Right ventricle myocardium inferior (tissue), 1 donor: ENCODE measurements at regions not wholly inside any gene's neighbourhood (a gene's known extent, or its start where the extent isn't known, plus 50 kb on each side); places are given as distances from the start of the nearest gene placed in this dataset.
"Not testable (repeated sequence)": the region's sequence is repeated elsewhere in the genome, so short reads cannot be mapped to it uniquely, and the experiment has no call there.

Source experiments
- ATAC-seq: fragments of 200-7000 bp; cut with Tn5 transposase; one replicate; pipeline ENCODE4 v1.9.1; 2020; ENCODE audit warnings: mild to moderate bottlenecking, moderate library complexity
- DNase-seq: peaks from one replicate; pipeline ENCODE4 v3.0.0; 2021; ENCODE audit errors: missing footprints
- intact Hi-C: fragments of 100-400 bp; cut with DNase I; formaldehyde crosslinking; loops from one replicate; pipeline ENCODE4 v1.11.0; 2022
- donor health status: DM: no; HTN: yes; CAD: no; lungs with severe emphysema.

GRCh38 chr2:117273009-117273671 lies 541.4 kb upstream of the DDX18 start:
- intact Hi-C loops = no loop called here
- DNase-seq = no peak
- ATAC-seq = no peak

DNA sequence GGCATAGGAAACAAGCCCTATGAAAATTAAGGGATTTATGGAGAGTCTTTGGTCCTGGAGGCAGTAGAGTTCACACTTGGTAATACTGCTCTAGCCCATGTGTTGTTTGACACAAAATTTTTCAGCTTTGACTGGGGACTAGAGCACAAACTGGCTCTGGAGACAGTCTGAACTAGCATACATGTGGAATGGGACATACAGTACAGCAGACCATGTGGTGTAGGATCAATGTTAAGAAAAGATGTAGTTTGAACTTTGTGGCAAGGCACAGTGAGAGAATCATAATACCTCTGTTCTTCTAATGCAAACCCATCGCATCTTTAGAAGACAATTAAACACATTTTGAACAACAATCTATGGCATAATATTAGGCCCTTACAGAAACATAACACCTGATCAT lies 521.5 kb upstream of the DDX18 start:
- intact Hi-C loops = no loop called here
- ATAC-seq (no peak), DNase-seq (no peak)

DNA sequence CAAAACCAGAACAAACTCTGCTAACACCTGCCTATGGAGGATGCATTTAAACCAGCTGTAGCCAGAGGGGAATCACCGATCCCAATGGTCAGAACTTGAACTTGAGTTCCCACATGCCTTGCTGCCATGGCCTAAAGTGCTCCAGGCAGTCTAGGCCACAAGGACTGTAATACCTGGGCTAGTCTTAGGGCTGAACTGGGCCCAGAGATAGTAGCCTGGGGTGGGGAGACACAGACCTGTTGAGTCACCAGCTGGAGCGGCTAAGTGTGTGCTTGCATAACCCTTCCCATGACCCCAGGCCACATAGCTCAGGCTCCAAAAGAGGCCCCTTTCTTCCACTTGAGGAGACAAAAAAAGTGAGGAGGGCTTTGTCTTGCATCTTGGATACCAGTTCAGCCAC lies 515.0 kb upstream of the DDX18 start:
- DNase-seq = no peak
- no peak for ATAC-seq
- intact Hi-C loops = no loop called here

- no peak for ATAC-seq
- no peak for DNase-seq
- intact Hi-C loops = no loop called here
These were observed 505.4 kb upstream of the DDX18 start for GRCh38 chr2:117308861-117309770.

DNA sequence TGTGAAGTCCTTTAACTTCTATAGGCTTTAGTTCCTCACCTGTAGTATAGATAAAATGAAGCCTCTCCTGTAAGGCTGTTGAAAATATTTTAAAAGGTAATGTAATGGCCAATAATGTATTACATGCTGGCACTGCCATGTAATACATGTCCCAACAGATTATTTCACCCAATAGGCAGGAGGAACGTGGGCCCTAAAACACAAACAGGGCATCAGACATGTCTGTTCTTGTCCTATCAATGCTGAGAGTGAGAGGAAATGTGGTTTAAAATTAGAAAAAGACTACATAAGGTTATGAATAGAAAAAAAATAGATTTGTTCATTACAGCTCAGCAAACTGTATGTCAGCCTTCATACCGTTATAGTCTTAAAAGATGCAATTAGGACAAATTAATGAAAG lies 492.7 kb upstream of the DDX18 start:
- intact Hi-C loops = no loop called here
- ATAC-seq (no peak), DNase-seq (no peak)

GRCh38 chr2:117323331-117323730 lies 491.2 kb upstream of the DDX18 start:
- DNase-seq (no peak), ATAC-seq (no peak)
- intact Hi-C loops = no loop called here

GRCh38 chr2:117330641-117331040 lies 483.9 kb upstream of the DDX18 start:
- ATAC-seq = no peak
- intact Hi-C loops = no loop called here
- no peak for DNase-seq

- intact Hi-C loops = no loop called here
- ATAC-seq = no peak
- no peak for DNase-seq
These were observed 478.5 kb upstream of the DDX18 start for GRCh38 chr2:117335967-117336366.

DNA sequence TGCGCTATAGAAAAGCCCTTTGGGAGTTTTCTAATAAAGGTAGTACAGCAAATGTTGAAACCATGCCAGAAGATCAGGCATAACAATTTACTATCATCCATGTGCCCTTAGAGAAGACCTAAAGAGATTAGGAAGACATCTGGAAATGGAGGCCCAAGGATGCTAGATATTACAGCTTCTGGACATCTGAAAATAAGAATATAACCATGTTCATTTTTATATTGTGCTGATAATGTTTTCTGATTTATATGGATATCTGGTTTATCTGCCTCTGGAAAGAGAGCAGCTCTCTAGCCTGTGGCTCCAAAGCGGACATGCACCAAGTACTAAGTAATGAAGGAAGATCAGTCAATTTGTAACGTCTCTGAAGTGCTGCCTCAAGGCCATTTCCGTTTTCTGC lies 478.0 kb upstream of the DDX18 start:
- ATAC-seq (no peak), DNase-seq (no peak)

DNA sequence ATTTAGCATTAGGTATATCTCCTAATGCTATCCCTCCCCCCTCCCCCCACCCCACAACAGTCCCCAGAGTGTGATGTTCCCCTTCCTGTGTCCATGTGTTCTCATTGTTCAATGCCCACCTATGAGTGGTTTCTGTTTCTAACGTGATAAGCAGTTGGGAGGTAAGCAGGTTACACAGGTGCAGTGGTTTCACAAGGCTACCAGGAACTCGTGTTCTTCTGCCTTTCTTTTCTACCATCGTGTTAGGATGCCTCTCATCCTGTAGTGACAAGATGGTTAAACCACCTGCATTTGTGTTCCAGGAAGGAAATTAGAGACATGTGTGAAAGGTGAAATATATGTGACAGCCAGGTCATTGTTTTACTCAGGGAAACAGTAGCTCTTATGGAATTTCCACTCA lies 476.5 kb upstream of the DDX18 start:
- intact Hi-C loops, ATAC-seq: not testable (repeated sequence)

More for the DNA sequence above, 478.0 kb upstream of the DDX18 start:
- intact Hi-C loops = no loop called here

GRCh38 chr2:117339980-117340379 lies 474.5 kb upstream of the DDX18 start:
- intact Hi-C loops = no loop called here
- ATAC-seq (no peak), DNase-seq (no peak)

More for the DNA sequence above, 476.5 kb upstream of the DDX18 start:
- not testable (repeated sequence) for DNase-seq

- no peak for ATAC-seq
- intact Hi-C loops = no loop called here
- DNase-seq = no peak
These were observed 472.8 kb upstream of the DDX18 start for GRCh38 chr2:117341690-117342089.

DNA sequence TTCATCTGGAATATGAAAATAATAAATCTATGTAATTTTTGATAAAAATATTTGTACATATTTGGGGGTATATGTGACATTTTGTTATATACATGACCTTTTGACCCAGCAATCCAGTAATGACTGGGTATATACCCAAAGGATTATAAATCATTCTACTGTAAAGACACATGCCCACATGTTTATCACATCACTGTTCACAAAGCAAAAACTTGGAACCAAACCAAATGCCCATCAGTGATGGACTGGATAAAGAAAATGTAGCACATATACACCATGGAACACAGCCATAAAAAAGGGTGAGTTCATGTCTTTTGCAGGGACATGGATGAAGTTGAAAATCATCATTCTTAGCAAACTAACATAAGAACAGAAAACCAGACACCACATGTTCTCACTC lies 472.1 kb upstream of the DDX18 start:
- no peak for ATAC-seq
- no peak for DNase-seq
- intact Hi-C loops = no loop called here

- DNase-seq (no peak), ATAC-seq (no peak)
- intact Hi-C loops = no loop called here
These were observed 464.8 kb upstream of the DDX18 start for GRCh38 chr2:117349687-117350086.

DNA sequence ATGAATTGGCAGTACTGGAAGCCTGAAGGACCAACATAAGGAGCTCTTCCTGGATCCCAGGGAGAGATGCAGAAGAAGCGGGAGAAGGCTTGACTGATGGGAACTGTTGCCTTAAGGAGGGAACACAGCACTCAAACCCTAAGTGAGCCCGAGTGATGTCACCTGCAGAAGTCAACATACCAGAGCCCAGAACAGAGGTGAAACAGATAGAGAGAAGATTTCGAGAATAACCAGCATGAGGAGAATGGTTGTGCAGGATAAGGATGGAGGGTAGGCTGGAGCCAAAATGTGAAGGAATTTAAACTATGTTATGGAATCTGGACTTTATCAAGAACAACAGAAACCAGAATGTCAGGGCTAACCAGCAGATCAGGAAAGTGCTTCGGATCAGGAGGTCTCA lies 463.1 kb upstream of the DDX18 start:
- no peak for DNase-seq
- intact Hi-C loops = no loop called here
- ATAC-seq = no peak

GRCh38 chr2:117359266-117359914 lies 455.1 kb upstream of the DDX18 start:
- intact Hi-C loops = no loop called here

GRCh38 chr2:117360586-117360985 lies 453.9 kb upstream of the DDX18 start:
- DNase-seq (no peak), ATAC-seq (no peak)
- intact Hi-C loops = no loop called here

More at GRCh38 chr2:117359266-117359914, 455.1 kb upstream of the DDX18 start:
- DNase-seq = no peak
- no peak for ATAC-seq

DNA sequence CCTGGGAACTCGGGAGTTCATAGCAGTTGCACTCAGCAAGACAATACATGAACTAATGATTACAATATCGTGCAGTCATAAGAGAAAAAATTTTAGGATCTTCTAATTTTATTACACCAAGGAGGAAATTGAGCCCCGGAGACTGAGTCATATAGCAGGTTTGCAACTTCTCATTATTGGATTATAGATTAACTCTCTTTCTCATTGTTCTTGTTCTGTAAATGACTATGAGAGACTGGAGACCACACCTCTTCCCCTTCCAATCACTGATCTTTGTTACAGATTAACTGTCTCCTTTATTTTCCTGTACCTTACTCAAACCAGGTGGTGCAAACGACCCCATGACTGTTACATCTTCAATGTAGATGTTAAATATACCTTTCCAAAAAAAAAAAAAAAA lies 435.8 kb upstream of the DDX18 start:
- DNase-seq (no peak), ATAC-seq (no peak)
- intact Hi-C loops = no loop called here

- DNase-seq (no peak), ATAC-seq (no peak)
- intact Hi-C loops = no loop called here
These were observed 434.6 kb upstream of the DDX18 start for GRCh38 chr2:117379928-117380327.

DNA sequence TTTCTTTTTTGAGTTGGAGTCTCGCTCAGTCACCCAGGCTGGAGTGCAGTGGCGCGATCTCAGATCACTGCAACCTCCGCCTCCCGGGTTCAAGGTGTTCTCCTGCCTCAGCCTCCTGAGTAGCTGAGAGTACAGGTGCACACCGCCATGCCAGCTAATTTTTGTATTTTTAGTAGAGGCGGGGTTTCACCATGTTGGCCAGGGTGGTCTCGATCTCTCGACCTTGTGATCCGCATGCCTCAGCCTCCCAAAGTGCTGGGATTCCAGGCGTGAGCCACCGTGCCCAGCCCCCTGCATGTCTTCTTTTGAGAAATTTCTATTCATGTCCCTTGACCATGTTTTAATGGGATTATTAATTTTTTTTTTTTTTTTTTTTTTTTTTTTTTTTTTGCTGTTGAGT lies 430.5 kb upstream of the DDX18 start:
- DNase-seq, intact Hi-C loops, ATAC-seq: not testable (repeated sequence)
